Uterus (tissue), 2 donors: ENCODE measurements at regions not wholly inside any gene's neighbourhood (a gene's known extent, or its start where the extent isn't known, plus 50 kb on each side); places are given as distances from the start of the nearest gene placed in this dataset.

Experiments
- CTCF ChIP-seq, 4 experiments: fragments of 200-600 bp in 2 of 4; fragments of 450-650 bp in 2 of 4; sonication (generic) in 2 of 4; IDR thresholded peaks; one replicate each; pipeline ENCODE4 v1.5.1; 2016 to 2019; ENCODE audit warnings: antibody characterized with exemption in 4 of 4, mild to moderate bottlenecking in 2 of 4, moderate library complexity in 1 of 4
- POLR2A ChIP-seq, 2 donors: fragments of 450-650 bp; IDR thresholded peaks; one replicate each; pipeline ENCODE4 v1.6.1; 2016; ENCODE audit warnings: antibody characterized with exemption in 2 of 2, mild to moderate bottlenecking in 1 of 2, moderate library complexity in 1 of 2

GRCh38 chr7:68674826-68675225 is 923.4 kb upstream of the AUTS2 start:
- TF ChIP-seq CTCF (IDR thresholded peaks at IDR 0.05) (no peak), POLR2A (IDR thresholded peaks at IDR 0.05) (no peak)
